ENCODE measurements at regions not wholly inside any gene's neighbourhood (a gene's known extent, or its start where the extent isn't known, plus 50 kb on each side); places are given as distances from the start of the nearest gene placed in this dataset.

DNA sequence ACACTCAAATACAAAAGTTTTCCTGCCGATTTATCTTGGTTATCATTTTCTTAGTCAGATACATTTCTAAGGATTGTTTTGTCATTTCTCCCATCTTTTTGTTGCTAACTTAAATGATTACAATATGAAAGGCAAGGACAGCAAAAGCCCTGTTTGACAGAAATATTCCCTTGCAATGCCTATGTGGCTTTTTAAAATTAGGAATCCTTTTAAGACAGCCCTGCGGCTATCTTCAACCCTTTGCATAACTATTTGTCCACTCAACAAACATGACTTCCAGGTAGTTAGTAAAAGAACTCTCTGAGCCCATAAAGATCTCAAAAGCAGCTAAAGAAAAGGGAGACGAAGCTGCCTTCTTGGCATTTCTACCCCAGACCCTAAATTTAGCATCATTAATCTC, 179.7 kb upstream of the CDH20 start (continued):
- TF ChIP-seq CREB1 (IDR thresholded peaks at IDR 0.05), result no peak
- no peak for TF ChIP-seq CREB1 (CRISPR knock-in tag; IDR thresholded peaks at IDR 0.05)
- no peak for TF ChIP-seq ZNF586 (CRISPR knock-in tag; conservative IDR thresholded peaks at IDR 0.05)
- TF ChIP-seq, protein P1, sequence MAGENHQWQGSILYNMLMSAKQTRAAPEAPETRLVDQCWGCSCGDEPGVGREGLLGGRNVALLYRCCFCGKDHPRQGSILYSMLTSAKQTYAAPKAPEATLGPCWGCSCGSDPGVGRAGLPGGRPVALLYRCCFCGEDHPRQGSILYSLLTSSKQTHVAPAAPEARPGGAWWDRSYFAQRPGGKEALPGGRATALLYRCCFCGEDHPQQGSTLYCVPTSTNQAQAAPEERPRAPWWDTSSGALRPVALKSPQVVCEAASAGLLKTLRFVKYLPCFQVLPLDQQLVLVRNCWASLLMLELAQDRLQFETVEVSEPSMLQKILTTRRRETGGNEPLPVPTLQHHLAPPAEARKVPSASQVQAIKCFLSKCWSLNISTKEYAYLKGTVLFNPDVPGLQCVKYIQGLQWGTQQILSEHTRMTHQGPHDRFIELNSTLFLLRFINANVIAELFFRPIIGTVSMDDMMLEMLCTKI (IDR thresholded peaks at IDR 0.05; ENCODE audit: partially characterized antibody), result no peak
- TF ChIP-seq FOXP1 (CRISPR knock-in tag; IDR thresholded peaks at IDR 0.05), result no peak

DNA sequence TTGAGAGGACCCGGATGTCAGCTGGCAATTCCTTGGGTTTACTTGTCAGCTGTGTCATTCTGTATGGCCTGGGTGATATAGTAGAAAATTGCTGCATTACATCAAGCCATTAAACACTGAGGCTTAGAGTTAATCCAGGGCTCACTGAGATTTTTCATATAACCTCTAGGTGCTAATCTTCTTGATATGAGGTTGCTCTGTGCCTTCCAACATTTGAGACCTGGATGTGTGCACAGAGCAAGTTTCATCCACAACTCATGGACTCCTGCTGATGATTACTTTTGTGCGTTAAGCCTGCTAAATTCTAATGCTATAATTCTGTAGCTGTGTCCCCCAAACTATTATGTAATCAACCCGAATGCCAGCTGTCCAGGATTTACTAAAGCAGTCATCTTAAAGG, 178.4 kb upstream of the CDH20 start:
- no peaks in the 10 kb centered on the region for H3K27me3 ChIP-seq (ENCODE audit: control insufficient read depth in 2 of 2, insufficient read depth in 2 of 2, low read length in 2 of 2)
- no peak overlapping the region for H3K4me3 ChIP-seq
- H3K79me2 ChIP-seq (ENCODE audit: control insufficient read depth, insufficient read depth, low read length), result no peaks in the 10 kb centered on the region
- H3K27ac ChIP-seq (ENCODE audit: extremely low read depth, low read depth, low read length), result no peak overlapping the region
- CTCF ChIA-PET (ENCODE audit: low intra/inter-chr PET ratio), result no interaction called here
- POLR2A ChIA-PET, result no interaction called here
- H3K9me1 ChIP-seq (ENCODE audit: control insufficient read depth, insufficient read depth, low read length), result no peaks in the 10 kb centered on the region
- H3K9me3 ChIP-seq (replicated peaks; ENCODE audit: control insufficient read depth, insufficient read depth, low read depth, low read length), result no peaks in the 10 kb centered on the region
- in situ Hi-C loops (cut with MboI), result no loop called here
- no peak for DNase-seq (ENCODE audit: extremely low read depth in 1 of 4, low spot score in 3 of 4)
- no peak for FAIRE-seq
- H4K20me1 ChIP-seq (replicated peaks; ENCODE audit: control insufficient read depth, insufficient read depth, low read length), result no peaks in the 10 kb centered on the region
- BruUV-seq (replicated peaks), result no TSS peak
- H3K36me3 ChIP-seq (ENCODE audit: control insufficient read depth, insufficient read depth, low read length), result no peaks in the 10 kb centered on the region
- no peak overlapping the region for H3K9ac ChIP-seq (ENCODE audit: insufficient read depth in 1 of 2, low read depth in 2 of 2, low read length in 2 of 2)
- TF ChIP-seq RHOXF2B (CRISPR knock-in tag; conservative IDR thresholded peaks at IDR 0.05) (no peak), TBL1XR1 (IDR thresholded peaks at IDR 0.05; ENCODE audit: low read length in 2 of 2) (no peak), ZNF583 (CRISPR knock-in tag; IDR thresholded peaks at IDR 0.05) (no peak), NCOA2 (IDR thresholded peaks at IDR 0.05; ENCODE audit: partially characterized antibody in 2 of 2) (no peak), CSDE1 (IDR thresholded peaks at IDR 0.05) (no peak), MAFF (IDR thresholded peaks at IDR 0.05; ENCODE audit: low read length) (no peak), HNRNPLL (IDR thresholded peaks at IDR 0.05; ENCODE audit: low read depth, low read length, poor library complexity, severe bottlenecking) (no peak), ERF (CRISPR knock-in tag; IDR thresholded peaks at IDR 0.05) (no peak), ZBTB8A (IDR thresholded peaks at IDR 0.05; ENCODE audit: partially characterized antibody) (no peak), MAFG (tag; conservative IDR thresholded peaks at IDR 0.05) (no peak), RFX1 (IDR thresholded peaks at IDR 0.05) (no peak)
- TF ChIP-seq, protein P2, sequence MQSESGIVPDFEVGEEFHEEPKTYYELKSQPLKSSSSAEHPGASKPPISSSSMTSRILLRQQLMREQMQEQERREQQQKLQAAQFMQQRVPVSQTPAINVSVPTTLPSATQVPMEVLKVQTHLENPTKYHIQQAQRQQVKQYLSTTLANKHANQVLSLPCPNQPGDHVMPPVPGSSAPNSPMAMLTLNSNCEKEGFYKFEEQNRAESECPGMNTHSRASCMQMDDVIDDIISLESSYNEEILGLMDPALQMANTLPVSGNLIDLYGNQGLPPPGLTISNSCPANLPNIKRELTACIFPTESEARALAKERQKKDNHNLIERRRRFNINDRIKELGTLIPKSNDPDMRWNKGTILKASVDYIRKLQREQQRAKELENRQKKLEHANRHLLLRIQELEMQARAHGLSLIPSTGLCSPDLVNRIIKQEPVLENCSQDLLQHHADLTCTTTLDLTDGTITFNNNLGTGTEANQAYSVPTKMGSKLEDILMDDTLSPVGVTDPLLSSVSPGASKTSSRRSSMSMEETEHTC (IDR thresholded peaks at IDR 0.05), result no peak
- TF ChIP-seq, protein P3, sequence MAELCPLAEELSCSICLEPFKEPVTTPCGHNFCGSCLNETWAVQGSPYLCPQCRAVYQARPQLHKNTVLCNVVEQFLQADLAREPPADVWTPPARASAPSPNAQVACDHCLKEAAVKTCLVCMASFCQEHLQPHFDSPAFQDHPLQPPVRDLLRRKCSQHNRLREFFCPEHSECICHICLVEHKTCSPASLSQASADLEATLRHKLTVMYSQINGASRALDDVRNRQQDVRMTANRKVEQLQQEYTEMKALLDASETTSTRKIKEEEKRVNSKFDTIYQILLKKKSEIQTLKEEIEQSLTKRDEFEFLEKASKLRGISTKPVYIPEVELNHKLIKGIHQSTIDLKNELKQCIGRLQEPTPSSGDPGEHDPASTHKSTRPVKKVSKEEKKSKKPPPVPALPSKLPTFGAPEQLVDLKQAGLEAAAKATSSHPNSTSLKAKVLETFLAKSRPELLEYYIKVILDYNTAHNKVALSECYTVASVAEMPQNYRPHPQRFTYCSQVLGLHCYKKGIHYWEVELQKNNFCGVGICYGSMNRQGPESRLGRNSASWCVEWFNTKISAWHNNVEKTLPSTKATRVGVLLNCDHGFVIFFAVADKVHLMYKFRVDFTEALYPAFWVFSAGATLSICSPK (IDR thresholded peaks at IDR 0.05; ENCODE audit: borderline replicate concordance), result no peak
- no peak overlapping the region for H3K4me2 ChIP-seq (ENCODE audit: insufficient read depth, low read length)
- no peak overlapping the region for H2AFZ ChIP-seq (ENCODE audit: low read depth, low read length)
- ATAC-seq, result no peak
- intact Hi-C loops (cut with micrococcal nuclease), result no loop called here
- H3K4me1 ChIP-seq (replicated peaks in 1 of 2; ENCODE audit: control insufficient read depth in 2 of 2, insufficient read depth in 2 of 2, low read length in 2 of 2), result no peaks in the 10 kb centered on the region
- 0% methylated on average over 3 of the region's 3 CpGs for WGBS (ENCODE audit: insufficient coverage, low coverage, missing lambda C conversion rate)
